CD4-positive, alpha-beta T cell treated with Interleukin-12 subunit alpha and Interleukin-12 subunit beta, for 1 hour (primary cell): ENCODE measurements at regions not wholly inside any gene's neighbourhood (a gene's known extent, or its start where the extent isn't known, plus 50 kb on each side); places are given as distances from the start of the nearest gene placed in this dataset.
A peak's percentile ranks its signal among the peaks of the same experiment; 100 is the strongest.

Source experiments
- DNase-seq: peaks from one replicate; pipeline ENCODE4 v3.0.0-alpha.2; 2020

GRCh38 chr1:50358962-50359361 is 64.3 kb downstream of the DMRTA2 start:
- no peak for DNase-seq

- no peak for DNase-seq
Observed at GRCh38 chr1:50357186-50357585, 66.1 kb downstream of the DMRTA2 start.

- no peak for DNase-seq
Observed at GRCh38 chr1:50354813-50355212, 68.4 kb downstream of the DMRTA2 start.

- DNase-seq: no peak
Observed at GRCh38 chr1:50352428-50352827, 70.8 kb downstream of the DMRTA2 start.

- no peak for DNase-seq
Observed at GRCh38 chr1:50350868-50351267, 72.4 kb downstream of the DMRTA2 start.

DNA sequence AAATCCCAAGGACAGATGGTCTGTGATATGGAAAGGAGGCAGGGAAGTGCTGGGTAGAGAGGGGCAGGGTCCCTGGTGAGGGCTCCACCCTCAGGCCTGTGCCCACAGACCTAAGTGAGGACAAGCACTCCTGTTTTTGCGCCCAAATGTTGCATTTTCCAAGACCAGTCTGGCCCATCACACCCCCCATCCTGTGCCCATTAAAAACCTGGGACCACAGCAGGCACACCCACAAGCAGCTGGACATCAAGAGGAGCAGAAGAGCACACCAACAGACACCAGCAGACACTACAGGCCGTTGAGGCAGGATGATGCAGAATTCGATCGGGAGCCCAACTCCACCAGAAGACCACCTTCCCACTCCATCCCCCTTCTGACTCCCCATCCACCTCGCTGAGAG is 72.8 kb downstream of the DMRTA2 start:
- no peak for DNase-seq

DNA sequence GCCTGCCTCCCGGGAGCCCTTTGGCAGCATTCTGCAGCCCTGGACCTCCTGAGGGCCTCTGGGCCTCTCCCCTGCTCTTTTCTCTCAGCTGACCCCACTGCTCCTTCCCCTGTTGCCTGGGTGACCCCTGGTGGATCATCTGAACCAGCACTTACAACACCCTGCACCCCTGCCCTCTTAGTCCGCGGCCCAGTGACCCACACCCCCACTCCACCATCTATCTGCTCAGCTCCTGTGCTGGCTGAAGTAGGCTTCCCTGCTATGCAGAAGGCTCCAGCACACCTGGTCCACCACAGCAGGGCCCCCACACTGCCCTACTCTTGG is 74.0 kb downstream of the DMRTA2 start:
- DNase-seq: no peak

- DNase-seq: peak; percentile 53
Observed at GRCh38 chr1:50348449-50349241, 74.6 kb downstream of the DMRTA2 start.

GRCh38 chr1:50347933-50348332 is 75.3 kb downstream of the DMRTA2 start:
- no peak for DNase-seq

DNA sequence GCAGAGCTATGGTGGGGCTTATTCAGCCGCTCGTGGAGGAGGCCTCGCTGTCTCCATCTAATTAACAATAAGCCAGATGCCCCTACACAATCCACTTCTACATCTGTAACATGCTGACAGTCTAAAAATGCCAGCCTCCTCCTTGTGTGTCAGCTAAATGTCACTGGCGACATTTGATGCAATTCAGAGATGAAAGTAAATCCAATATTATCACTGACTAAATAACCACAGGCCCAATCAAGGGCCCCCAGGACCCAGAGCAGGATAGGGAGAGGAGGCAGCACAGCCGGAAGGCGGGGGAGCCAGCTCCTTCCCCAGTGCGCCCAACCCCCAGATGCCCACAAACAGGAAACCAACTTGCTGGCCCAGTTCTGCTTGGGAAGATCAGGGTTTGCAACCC is 76.6 kb downstream of the DMRTA2 start:
- no peak for DNase-seq

DNA sequence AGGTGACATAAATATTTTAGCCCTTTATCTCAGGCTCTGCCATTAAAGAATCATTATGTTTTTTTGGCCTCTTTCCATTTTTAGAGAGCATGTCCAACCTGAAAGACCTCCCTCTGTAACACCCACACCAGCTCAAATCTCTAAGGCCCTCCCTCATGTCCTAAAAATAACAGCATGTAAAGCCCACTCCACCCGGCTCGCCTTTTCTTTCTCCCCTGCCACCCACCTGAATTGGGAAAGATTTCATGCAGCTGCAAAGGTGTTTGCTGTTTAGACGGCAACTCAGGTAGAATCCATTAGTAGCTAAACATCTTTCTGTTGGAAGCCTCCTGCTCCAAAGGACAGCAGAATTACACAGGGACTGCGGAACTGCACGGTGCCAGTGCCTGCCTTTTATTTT is 79.9 kb downstream of the DMRTA2 start:
- no peak for DNase-seq

DNA sequence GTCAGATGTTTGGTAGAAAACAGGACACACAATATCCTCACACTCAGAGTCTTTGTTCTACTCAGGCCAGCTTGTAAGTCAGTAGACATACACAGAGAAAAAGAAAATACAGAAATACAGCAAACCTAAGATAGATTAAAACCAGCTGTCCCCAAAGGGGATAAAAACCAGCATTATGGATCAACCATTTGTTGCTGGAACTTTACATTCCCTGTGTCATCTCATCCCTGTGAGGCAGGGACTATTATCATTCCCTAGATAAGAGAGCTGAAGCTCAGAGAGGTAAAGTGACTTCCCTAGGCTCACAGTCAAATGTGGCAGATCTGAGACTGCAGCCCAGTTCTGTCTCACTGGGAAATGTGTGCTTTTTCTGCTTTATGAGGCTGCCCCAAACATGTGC is 80.7 kb downstream of the DMRTA2 start:
- DNase-seq: no peak

- DNase-seq: no peak
Observed at GRCh38 chr1:50335036-50335435, 88.2 kb downstream of the DMRTA2 start.

DNA sequence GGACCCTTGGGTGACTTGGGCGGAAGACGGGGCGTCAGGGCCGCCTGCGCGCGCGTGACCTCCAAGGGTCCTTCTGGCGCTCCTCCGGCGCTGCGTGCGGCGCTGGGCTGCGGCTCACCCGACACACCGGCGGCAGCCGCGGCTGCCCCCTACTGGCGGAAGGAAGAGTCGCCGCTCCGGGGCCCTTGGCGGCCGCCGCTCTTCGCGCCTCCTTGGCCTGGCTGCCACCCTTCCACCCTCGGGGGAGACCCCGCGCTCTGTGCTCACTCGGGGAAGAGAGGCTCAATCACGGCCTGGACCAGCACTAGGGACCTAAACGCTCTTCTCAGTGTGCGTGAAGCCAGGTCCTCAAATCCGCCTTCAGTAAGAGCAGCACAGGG is 89.7 kb downstream of the DMRTA2 start:
- peak; percentile 46 for DNase-seq

GRCh38 chr1:50332941-50333594 is 90.2 kb downstream of the DMRTA2 start:
- DNase-seq: peak; percentile 44

DNA sequence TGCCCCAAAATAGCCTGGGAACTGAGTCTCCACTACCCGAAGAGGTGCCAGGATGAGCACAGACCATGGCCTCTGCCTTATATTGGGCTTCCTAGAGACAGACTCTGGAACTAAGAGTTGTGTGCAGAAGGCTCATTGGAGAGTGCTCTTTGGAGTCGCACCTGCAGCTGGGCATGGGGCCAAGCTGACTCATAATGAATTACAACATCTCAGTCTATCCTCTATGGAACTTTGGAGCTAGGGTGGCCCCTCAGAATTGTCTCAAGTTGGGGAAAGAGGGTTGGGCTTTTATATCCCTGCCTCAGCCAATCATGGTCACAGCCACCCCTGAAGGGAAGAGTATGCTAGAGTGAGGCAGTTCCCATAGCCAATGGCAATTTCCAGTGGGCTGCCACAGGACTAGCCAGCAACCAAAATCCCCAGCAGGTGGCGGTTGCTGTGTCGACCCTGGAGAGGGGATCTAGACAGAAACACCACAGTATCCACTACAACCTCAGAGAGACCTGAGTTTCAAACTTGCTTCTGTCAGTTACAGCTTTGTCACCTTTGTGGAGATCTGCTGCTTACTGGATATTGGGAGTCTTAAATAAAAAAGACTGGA is 93.8 kb downstream of the DMRTA2 start:
- no peak for DNase-seq

DNA sequence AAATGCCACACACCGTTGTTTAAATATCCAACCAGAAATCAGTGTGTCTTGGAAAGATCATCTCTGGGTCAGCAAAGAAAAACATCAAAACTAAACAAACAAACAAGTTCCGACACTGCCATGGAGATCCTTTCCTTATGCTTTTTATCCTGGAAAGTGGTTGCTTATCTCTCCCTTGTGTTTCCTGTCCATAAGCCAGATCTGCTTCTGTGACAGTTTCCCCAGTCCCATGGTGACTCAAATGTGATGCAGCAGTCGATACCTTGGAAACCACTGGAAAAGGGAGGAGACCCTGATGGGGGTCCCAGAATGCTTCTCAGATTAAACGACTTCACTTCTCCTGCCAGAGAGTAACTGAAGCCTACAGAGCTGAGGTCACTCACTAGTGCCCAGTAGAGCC is 94.7 kb downstream of the DMRTA2 start:
- DNase-seq: no peak

DNA sequence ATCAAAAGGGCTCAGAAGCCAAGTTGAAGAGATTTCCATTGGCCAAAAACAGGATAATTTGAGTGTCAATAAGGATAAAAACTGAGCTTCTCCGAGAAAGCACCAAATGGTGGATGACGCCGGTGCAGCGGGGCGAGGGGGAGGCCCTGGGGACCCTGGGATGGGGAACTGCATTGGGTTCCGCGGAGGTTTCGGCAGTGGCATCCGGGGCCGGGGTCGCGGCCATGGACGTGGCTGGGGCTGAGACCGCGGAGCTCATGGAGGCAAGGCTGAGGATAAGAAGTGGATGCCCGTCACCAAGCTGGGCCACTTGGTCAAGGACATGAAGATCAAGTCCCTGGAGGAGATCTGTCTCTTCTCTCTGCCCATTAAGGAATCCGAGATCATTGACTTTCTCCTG is 97.2 kb downstream of the DMRTA2 start:
- DNase-seq: no peak

DNA sequence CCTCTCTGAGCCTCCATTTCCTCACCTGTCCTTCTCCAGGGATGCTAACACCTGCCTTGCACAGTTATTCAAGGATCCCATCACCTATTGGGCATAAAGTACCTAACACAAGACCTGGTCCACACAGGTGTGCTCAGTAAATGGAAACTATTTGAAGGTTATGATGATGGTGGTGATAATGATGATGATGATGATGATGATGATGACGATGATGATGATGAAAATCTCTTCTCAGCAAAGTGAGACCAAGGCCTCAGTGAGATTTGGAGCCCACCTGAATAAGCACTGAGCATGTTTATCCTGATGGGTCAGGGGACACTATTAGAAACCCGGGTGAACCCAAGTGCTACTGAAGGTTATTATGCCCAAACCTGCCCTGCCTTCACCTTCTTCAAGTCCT is 100.7 kb downstream of the DMRTA2 start:
- no peak for DNase-seq

DNA sequence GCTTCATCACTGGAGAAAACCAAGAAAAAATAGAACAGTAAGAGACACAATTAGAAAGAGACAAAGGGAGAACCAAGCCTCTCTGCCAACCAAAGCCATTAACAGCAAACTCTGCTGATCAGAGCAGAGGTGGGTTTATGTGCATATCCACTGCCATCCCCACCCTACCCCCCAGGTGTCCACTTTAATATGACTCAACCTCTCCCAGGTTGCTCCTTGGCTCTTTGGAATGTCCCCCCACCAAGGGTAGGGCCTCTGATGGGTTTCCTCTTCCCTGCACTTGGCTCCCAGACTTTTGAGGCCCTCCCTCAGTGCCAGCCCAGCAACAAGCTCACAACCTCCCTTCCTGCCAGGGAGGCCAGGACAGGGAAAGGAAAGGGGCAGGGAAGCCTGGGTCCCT is 104.8 kb downstream of the DMRTA2 start:
- no peak for DNase-seq

- DNase-seq: peak; percentile 2
Observed at GRCh38 chr1:50308878-50309277, 114.4 kb downstream of the DMRTA2 start.

DNA sequence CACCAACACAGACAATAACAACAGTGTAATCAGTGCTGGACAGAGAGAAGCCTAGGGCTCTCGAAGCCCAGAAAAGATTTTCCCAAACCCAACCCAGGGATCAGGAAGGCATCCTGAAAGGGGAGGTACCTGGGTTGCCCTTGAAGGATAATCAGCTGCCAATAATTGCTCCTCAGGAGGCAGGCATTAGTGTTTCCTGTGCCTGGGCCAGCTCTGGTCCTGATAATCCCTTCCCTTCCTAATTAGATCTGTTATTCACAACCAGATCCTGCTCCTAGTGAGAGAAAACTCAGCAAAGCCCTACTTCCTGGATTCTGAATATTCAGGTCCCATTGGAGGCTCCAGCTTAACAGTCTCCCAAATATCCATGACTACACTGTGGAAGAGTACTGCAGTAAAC is 117.4 kb downstream of the DMRTA2 start:
- no peak for DNase-seq

- no peak for DNase-seq
Observed at GRCh38 chr1:50300297-50300696, 122.9 kb downstream of the DMRTA2 start.

DNA sequence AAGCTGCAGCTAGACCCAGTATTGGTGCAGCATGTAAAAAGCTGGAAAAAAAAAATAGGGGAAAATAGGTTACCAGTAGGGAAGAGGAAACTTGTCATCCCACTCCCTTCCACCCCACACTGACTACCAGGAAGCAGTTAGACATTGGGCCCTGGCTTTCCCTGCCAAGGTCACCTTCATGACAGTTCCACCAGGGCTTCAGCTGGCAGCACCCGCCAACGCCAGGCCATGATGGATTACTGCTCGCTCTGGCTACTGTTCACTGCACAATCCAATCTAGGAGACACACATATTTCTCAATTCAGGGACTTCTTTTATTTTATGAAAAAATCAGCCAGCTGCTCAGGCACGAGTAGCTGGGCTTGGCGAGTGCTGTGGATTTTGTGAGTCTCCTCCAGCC is 127.7 kb downstream of the DMRTA2 start:
- DNase-seq: no peak

DNA sequence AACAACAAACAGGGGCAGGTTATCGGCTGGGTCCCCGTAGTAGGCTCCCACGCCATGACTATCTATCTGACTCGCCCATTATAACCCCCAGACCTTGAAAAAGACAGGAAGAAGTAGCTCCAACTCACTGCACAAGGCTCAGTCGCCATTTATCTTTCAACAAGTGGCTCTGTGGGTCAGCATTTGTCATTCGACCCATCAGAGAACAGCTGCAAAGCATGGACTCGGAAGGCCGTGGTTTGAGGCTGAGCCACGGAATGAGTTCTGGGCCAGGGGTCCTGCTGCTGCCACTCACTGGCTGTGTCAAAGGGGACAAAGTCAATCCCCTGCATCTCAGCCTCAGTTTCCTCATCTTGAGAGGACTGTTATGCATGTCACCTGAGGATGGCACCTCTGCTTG is 131.0 kb downstream of the DMRTA2 start:
- no peak for DNase-seq
